ENCODE measurements at regions not wholly inside any gene's neighbourhood (a gene's known extent, or its start where the extent isn't known, plus 50 kb on each side); places are given as distances from the start of the nearest gene placed in this dataset.

DNA sequence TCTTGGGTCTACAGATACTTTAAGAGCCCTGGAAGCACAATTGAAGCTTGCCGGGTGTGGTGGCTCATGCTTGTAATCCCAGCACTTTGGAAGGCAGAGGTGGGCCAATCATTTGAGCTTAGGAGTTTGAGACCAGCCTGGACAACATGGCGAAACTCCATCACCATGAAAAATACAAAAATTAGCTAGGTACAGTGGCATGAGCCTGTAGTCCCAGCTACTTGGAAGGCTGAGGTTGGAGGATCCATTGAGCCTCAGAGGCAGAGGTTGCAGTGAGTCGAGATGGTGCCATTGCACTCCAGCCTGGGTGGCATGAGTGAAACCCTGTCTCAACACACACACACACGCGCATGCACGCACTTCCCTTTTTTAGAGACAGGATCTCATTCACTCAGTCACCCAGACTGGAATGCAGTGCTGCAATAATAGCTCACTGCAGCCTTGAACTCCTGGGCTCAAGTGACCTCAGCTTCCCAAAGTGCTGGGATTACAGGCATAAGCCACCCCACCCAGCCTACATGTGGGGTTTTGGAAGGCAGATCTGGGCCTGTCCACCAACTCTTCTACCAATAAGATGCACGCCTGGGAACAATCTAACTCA lies 182.5 kb upstream of the JARID2 start:
- ChIA-PET POLR2A (ENCODE audit: unreplicated experiment) (no interaction called here), CTCF (no interaction called here)
- H3K79me2 ChIP-seq (ENCODE audit: low read depth), result no peaks in the 10 kb centered on the region
- H3K9me3 ChIP-seq (ENCODE audit: insufficient read depth, low read depth), result no peaks in the 10 kb centered on the region
- DNase-seq, result no peak
- TF ChIP-seq, protein P1, sequence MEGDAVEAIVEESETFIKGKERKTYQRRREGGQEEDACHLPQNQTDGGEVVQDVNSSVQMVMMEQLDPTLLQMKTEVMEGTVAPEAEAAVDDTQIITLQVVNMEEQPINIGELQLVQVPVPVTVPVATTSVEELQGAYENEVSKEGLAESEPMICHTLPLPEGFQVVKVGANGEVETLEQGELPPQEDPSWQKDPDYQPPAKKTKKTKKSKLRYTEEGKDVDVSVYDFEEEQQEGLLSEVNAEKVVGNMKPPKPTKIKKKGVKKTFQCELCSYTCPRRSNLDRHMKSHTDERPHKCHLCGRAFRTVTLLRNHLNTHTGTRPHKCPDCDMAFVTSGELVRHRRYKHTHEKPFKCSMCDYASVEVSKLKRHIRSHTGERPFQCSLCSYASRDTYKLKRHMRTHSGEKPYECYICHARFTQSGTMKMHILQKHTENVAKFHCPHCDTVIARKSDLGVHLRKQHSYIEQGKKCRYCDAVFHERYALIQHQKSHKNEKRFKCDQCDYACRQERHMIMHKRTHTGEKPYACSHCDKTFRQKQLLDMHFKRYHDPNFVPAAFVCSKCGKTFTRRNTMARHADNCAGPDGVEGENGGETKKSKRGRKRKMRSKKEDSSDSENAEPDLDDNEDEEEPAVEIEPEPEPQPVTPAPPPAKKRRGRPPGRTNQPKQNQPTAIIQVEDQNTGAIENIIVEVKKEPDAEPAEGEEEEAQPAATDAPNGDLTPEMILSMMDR (conservative IDR thresholded peaks at IDR 0.05), result no peak
- no peak for TF ChIP-seq EZH2 (IDR thresholded peaks at IDR 0.05; ENCODE audit: low read depth)
- H3K4me2 ChIP-seq, result no peak overlapping the region
- no TSS peak for BruUV-seq (replicated peaks)
- H3K27ac ChIP-seq, result no peak overlapping the region
- no peaks in the 10 kb centered on the region for H3K9me2 ChIP-seq (ENCODE audit: insufficient read depth)
- peaks cover 7% of the 10 kb centered on the region; the same call in 1 of the 2 replicates for H3K4me1 ChIP-seq (replicated peaks; ENCODE audit: insufficient read depth)
- intact Hi-C loops (cut with micrococcal nuclease; ENCODE audit: unreplicated experiment), result loop anchor here (2.0 to 5.0 kb wide), 3 partner anchors 181 to 793 kb away; no protein-coding TSS in a partner anchor
- H4K20me1 ChIP-seq (ENCODE audit: insufficient read depth), result no peaks in the 10 kb centered on the region
- H3F3A ChIP-seq (ENCODE audit: insufficient read depth, low read depth), result no peaks in the 10 kb centered on the region; the same call in 1 of the 2 replicates
- no peaks in the 10 kb centered on the region for H3K36me3 ChIP-seq (ENCODE audit: low read depth)
- H2AFZ ChIP-seq, result no peak overlapping the region
- no peak overlapping the region for H3K4me3 ChIP-seq
- no peaks in the 10 kb centered on the region for H3K27me3 ChIP-seq (ENCODE audit: insufficient read depth, low read depth)

DNA sequence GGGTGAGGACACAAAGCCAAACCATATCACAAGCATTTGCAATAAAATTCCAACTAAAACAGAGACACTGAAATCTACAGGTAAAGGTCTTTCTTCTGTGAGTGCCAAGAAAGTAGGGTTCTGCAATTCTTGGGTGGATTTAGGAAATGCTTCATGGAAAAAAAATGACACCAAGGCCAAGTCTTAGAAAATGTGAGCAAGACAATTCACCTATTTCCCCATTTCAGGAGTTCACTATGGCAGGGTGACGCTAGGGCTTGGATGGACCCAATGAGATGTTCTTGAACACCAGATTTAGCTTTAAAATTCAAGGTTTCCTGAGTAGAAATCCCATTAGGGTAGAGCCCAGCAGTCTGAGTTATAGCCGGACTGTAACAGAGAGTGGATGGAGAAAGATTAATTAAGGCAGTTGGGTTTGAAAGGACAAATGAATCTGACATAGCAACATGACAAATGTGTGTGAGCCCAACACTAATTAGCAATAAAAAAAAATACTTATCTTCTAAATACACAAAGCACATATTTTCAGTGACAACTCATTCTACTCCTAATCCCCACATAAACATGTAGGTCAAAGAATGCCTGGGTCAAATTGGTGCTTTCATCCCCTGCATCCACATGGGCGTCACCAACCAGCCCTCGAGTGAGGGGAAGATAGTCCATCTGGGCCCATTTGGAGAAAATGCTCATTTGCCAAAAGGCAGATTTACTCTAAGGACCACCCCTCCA lies 180.4 kb upstream of the JARID2 start:
- Histone ChIP-seq H3K9me3 (ENCODE audit: insufficient read depth, low read depth) (no peaks in the 10 kb centered on the region), H3K4me2 (no peak overlapping the region), H3K36me3 (ENCODE audit: low read depth) (no peaks in the 10 kb centered on the region), H3K9me2 (ENCODE audit: insufficient read depth) (no peaks in the 10 kb centered on the region), H3K4me1 (replicated peaks; ENCODE audit: insufficient read depth) (peaks cover 7% of the 10 kb centered on the region; the same call in 1 of the 2 replicates), H3K79me2 (ENCODE audit: low read depth) (no peaks in the 10 kb centered on the region), H3K27me3 (ENCODE audit: insufficient read depth, low read depth) (no peaks in the 10 kb centered on the region), H3K4me3 (no peak overlapping the region), H4K20me1 (ENCODE audit: insufficient read depth) (no peaks in the 10 kb centered on the region), H2AFZ (no peak overlapping the region), H3K27ac (no peak overlapping the region), H3F3A (ENCODE audit: insufficient read depth, low read depth) (no peaks in the 10 kb centered on the region)
- TF ChIP-seq, protein P1 (conservative IDR thresholded peaks at IDR 0.05), result no peak
- TF ChIP-seq EZH2 (IDR thresholded peaks at IDR 0.05; ENCODE audit: low read depth), result no peak
- CTCF ChIA-PET, result no interaction called here
- DNase-seq, result no peak
- POLR2A ChIA-PET (ENCODE audit: unreplicated experiment), result no interaction called here
- intact Hi-C loops (cut with micrococcal nuclease; ENCODE audit: unreplicated experiment), result no loop called here
- no TSS peak for BruUV-seq (replicated peaks)

DNA sequence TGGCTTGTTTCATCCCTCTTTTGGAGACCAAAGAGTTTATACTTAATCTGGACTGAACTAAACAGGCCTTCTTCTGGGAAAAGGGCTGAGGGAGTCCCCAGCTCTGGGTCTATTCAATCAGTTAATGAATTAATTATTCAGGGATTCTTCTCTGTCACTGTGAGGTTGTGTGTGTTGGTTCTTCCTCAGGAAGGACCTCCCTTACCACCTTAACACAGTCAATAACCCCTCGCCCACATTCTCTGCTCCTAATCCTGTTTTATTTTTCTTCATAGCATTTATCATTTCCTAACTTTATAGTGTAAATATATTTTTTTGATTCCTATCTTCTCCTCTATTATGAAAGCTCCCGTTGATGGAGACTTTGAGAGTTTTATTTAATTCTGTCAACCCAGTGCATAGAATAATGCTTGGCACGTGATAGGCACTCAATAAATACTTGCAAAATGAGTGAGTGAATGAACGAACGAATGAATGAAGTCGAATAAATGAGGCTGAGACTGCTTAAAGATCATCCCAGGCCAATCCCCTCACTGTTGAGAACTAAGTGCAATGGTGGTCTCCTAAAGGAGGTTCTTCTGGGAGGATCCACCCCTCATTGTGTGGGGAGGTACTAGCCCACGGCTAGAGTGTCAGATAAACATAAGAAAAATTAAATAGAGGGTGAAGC lies 179.6 kb upstream of the JARID2 start:
- ChIA-PET POLR2A (ENCODE audit: unreplicated experiment) (interaction anchor here (0.7 kb wide), 1 partner anchor 368 kb away, joined by 3 read pairs; no protein-coding TSS in a partner anchor), CTCF (no interaction called here)
- DNase-seq, result no peak
- intact Hi-C loops (cut with micrococcal nuclease; ENCODE audit: unreplicated experiment), result no loop called here
- no TSS peak for BruUV-seq (replicated peaks)
- no peak overlapping the region for H2AFZ ChIP-seq
- H3K9me3 ChIP-seq (ENCODE audit: insufficient read depth, low read depth), result no peaks in the 10 kb centered on the region
- H3K27me3 ChIP-seq (ENCODE audit: insufficient read depth, low read depth), result no peaks in the 10 kb centered on the region
- no peaks in the 10 kb centered on the region for H4K20me1 ChIP-seq (ENCODE audit: insufficient read depth)
- no peaks in the 10 kb centered on the region for H3K36me3 ChIP-seq (ENCODE audit: low read depth)
- H3K4me3 ChIP-seq, result no peak overlapping the region
- H3K79me2 ChIP-seq (ENCODE audit: low read depth), result no peaks in the 10 kb centered on the region
- H3K4me1 ChIP-seq (replicated peaks; ENCODE audit: insufficient read depth), result peaks cover 7% of the 10 kb centered on the region; the same call in 1 of the 2 replicates
- H3K27ac ChIP-seq, result no peak overlapping the region
- H3K4me2 ChIP-seq, result no peak overlapping the region
- TF ChIP-seq EZH2 (IDR thresholded peaks at IDR 0.05; ENCODE audit: low read depth), result no peak
- TF ChIP-seq, protein P1 (conservative IDR thresholded peaks at IDR 0.05), result no peak
- H3F3A ChIP-seq (ENCODE audit: insufficient read depth, low read depth), result no peaks in the 10 kb centered on the region
- H3K9me2 ChIP-seq (ENCODE audit: insufficient read depth), result no peaks in the 10 kb centered on the region
